Right atrium auricular region (tissue), 2 donors: ENCODE measurements at regions not wholly inside any gene's neighbourhood (a gene's known extent, or its start where the extent isn't known, plus 50 kb on each side); places are given as distances from the start of the nearest gene placed in this dataset.

ENCODE experiments used
- DNase-seq: peaks from one replicate; pipeline ENCODE4 v3.0.0-alpha.2; 2019; ENCODE audit warnings: low spot score
- H3K27ac ChIP-seq, 2 donors: fragments of 200-600 bp; sonication (generic); 1 replicate in 1 of 2; 2 replicates in 1 of 2; pipeline ENCODE4 v1.5.1; 2016 to 2019
- H3K27me3 ChIP-seq, 2 donors: fragments of 200-600 bp; sonication (generic); one replicate each; pipeline versions ENCODE4 v1.5.1 to v1.6.0; 2017 to 2019
- H3K36me3 ChIP-seq: fragments of 200-600 bp; sonication (generic); one replicate; pipeline ENCODE4 v1.5.1; 2016
- H3K4me1 ChIP-seq, 2 donors: fragments of 200-600 bp; sonication (generic); one replicate each; pipeline versions ENCODE4 v1.5.1 to v1.6.0; 2017 to 2019
- H3K4me3 ChIP-seq, 2 donors: fragments of 200-600 bp; sonication (generic); 1 replicate in 1 of 2; 2 replicates in 1 of 2; pipeline ENCODE4 v1.5.1; 2017 to 2019; ENCODE audit warnings: mild to moderate bottlenecking in 1 of 2, moderate library complexity in 1 of 2
- H3K9me3 ChIP-seq, 2 donors: fragments of 200-600 bp; sonication (generic); one replicate each; pipeline ENCODE4 v1.5.1; 2019
- CTCF ChIP-seq, 2 donors: fragments of 200-600 bp; sonication (generic); IDR thresholded peaks; one replicate each; pipeline ENCODE4 v1.5.1; 2019; ENCODE audit warnings: antibody characterized with exemption in 2 of 2

GRCh38 chr13:72657379-72657778 is 70.0 kb downstream of the MZT1 start:
- no peak overlapping the region for H3K4me3 ChIP-seq
- H3K4me1 ChIP-seq = no peaks in the 10 kb centered on the region
- H3K36me3 ChIP-seq = no peaks in the 10 kb centered on the region
- no peak for TF ChIP-seq CTCF (IDR thresholded peaks at IDR 0.05)
- H3K27ac ChIP-seq = no peak overlapping the region
- H3K27me3 ChIP-seq = no peaks in the 10 kb centered on the region
- DNase-seq = no peak
- no peaks in the 10 kb centered on the region for H3K9me3 ChIP-seq

- no peak overlapping the region for H3K27ac ChIP-seq
- TF ChIP-seq CTCF (IDR thresholded peaks at IDR 0.05) = no peak
- H3K36me3 ChIP-seq = no peaks in the 10 kb centered on the region
- no peaks in the 10 kb centered on the region for H3K27me3 ChIP-seq
- DNase-seq = no peak
- H3K9me3 ChIP-seq = no peaks in the 10 kb centered on the region
- no peaks in the 10 kb centered on the region for H3K4me1 ChIP-seq
- H3K4me3 ChIP-seq = no peak overlapping the region
Observed at GRCh38 chr13:72656357-72656756, 71.1 kb downstream of the MZT1 start.

- Histone ChIP-seq H3K27me3 (no peaks in the 10 kb centered on the region), H3K9me3 (no peaks in the 10 kb centered on the region), H3K27ac (no peak overlapping the region), H3K4me1 (no peaks in the 10 kb centered on the region), H3K4me3 (no peak overlapping the region), H3K36me3 (no peaks in the 10 kb centered on the region)
- TF ChIP-seq CTCF (IDR thresholded peaks at IDR 0.05) = no peak
- no peak for DNase-seq
Observed at GRCh38 chr13:72653506-72653905, 73.9 kb downstream of the MZT1 start.

- no peaks in the 10 kb centered on the region for H3K27me3 ChIP-seq
- H3K9me3 ChIP-seq = no peaks in the 10 kb centered on the region
- no peaks in the 10 kb centered on the region for H3K4me1 ChIP-seq
- H3K36me3 ChIP-seq = no peaks in the 10 kb centered on the region
- no peak overlapping the region for H3K4me3 ChIP-seq
- no peak overlapping the region for H3K27ac ChIP-seq
- TF ChIP-seq CTCF (IDR thresholded peaks at IDR 0.05) = no peak
- DNase-seq = no peak
Observed at GRCh38 chr13:72652681-72653080, 74.7 kb downstream of the MZT1 start.

GRCh38 chr13:72651144-72651543 is 76.3 kb downstream of the MZT1 start:
- TF ChIP-seq CTCF (IDR thresholded peaks at IDR 0.05) = peak in 1 of 2 donors; percentile 20
- no peaks in the 10 kb centered on the region for H3K27me3 ChIP-seq
- no peaks in the 10 kb centered on the region for H3K36me3 ChIP-seq
- H3K4me3 ChIP-seq = no peak overlapping the region
- no peak overlapping the region for H3K27ac ChIP-seq
- DNase-seq = no peak
- H3K4me1 ChIP-seq = no peaks in the 10 kb centered on the region
- no peaks in the 10 kb centered on the region for H3K9me3 ChIP-seq

- H3K9me3 ChIP-seq = no peaks in the 10 kb centered on the region
- DNase-seq = no peak
- TF ChIP-seq CTCF (IDR thresholded peaks at IDR 0.05) = no peak
- no peak overlapping the region for H3K27ac ChIP-seq
- H3K36me3 ChIP-seq = no peaks in the 10 kb centered on the region
- H3K4me1 ChIP-seq = no peaks in the 10 kb centered on the region
- H3K4me3 ChIP-seq = no peak overlapping the region
- H3K27me3 ChIP-seq = no peaks in the 10 kb centered on the region
Observed at GRCh38 chr13:72650051-72650700, 77.3 kb downstream of the MZT1 start.
